A549 (cell line): ENCODE measurements at regions not wholly inside any gene's neighbourhood (a gene's known extent, or its start where the extent isn't known, plus 50 kb on each side); places are given as distances from the start of the nearest gene placed in this dataset.
A peak's percentile ranks its signal among the peaks of the same experiment; 100 is the strongest.

Experiments used
- ATAC-seq, 2 experiments: fragments of 200-7000 bp in 1 of 2; fragments of >200 bp in 1 of 2; cut with Nextera tagmentation in 1 of 2; cut with Tn5 transposase in 1 of 2; 3 replicates each; pipeline versions ENCODE4 v1.8.0 to v1.9.1; 2018 to 2020; ENCODE audit warnings: mild to moderate bottlenecking in 1 of 2, moderate library complexity in 1 of 2
- CTCF ChIA-PET: fragments of 300-600 bp; sonication (Branson Sonifier 250); formaldehyde crosslinking; extraction: SDS; loops from one replicate; lab custom pipeline; 2021; ENCODE audit warnings: antibody characterized with exemption, inconsistent platforms; lab: Yijun Ruan, JAX
- POLR2A ChIA-PET: fragments of 350-600 bp; formaldehyde crosslinking; extraction: SDS; loops from one replicate; lab custom pipeline; 2021; ENCODE audit warnings: antibody characterized with exemption, inconsistent platforms; lab: Yijun Ruan, JAX
- DNase-seq, 2 experiments: peaks; one replicate each; pipeline versions ENCODE4 v3.0.0 to v3.0.0-alpha.2; 2011 to 2016; ENCODE audit warnings: low read depth in 1 of 2, low spot score in 1 of 2
- FAIRE-seq: peaks from 2 replicates; lab custom pipeline; 2011; peaks lifted over from hg19 to GRCh38; lab: Jason Lieb, UNC
- H3K27ac ChIP-seq, 2 experiments: fragments of >200 bp; sonication (Bioruptor Twin); formaldehyde crosslinking; 3 replicates each; pipeline ENCODE4 v1.5.1; 2016 to 2017
- H3K4me1 ChIP-seq: fragments of >200 bp; sonication (Bioruptor Twin); formaldehyde crosslinking; 3 replicates; pipeline ENCODE4 v1.6.1; 2016
- H3K4me2 ChIP-seq: fragments of >200 bp; sonication (Bioruptor Twin); formaldehyde crosslinking; 3 replicates; pipeline ENCODE4 v1.6.1; 2016
- H3K4me3 ChIP-seq: fragments of >200 bp; sonication (Bioruptor Twin); formaldehyde crosslinking; 3 replicates; pipeline ENCODE4 v1.5.1; 2016
- H3K9me3 ChIP-seq: fragments of >200 bp; sonication (Bioruptor Twin); formaldehyde crosslinking; 3 replicates; pipeline ENCODE4 v1.6.1; 2016
- BCL3 ChIP-seq: fragments of >200 bp; sonication (Bioruptor Twin); formaldehyde crosslinking; IDR thresholded peaks from 3 replicates; pipeline ENCODE4 v1.6.1; 2016
- CBX8 ChIP-seq: fragments of 200-600 bp; sonication (generic); IDR thresholded peaks from 2 replicates; pipeline ENCODE4 v1.6.1; 2016
- CEBPB ChIP-seq, 2 experiments: fragments of >200 bp in 1 of 2; sonication (Bioruptor Twin) in 1 of 2; formaldehyde crosslinking in 1 of 2; IDR thresholded peaks; 2 replicates each; pipeline ENCODE4 v1.6.1; 2012 to 2016
- CTCF ChIP-seq: fragments of >200 bp; sonication (Bioruptor Twin); formaldehyde crosslinking; IDR thresholded peaks from 3 replicates; pipeline ENCODE4 v1.5.1; 2016
- EHF ChIP-seq: fragments of 250-450 bp; sonication (Bioruptor Pico); IDR thresholded peaks from 2 replicates; pipeline ENCODE4 v1.5.0; 2020; ENCODE audit warnings: mild to moderate bottlenecking
- HDAC2 ChIP-seq: fragments of 200-600 bp; sonication (generic); IDR thresholded peaks from 2 replicates; pipeline ENCODE4 v1.6.1; 2016
- KDM1A ChIP-seq: fragments of 200-600 bp; sonication (generic); IDR thresholded peaks from 2 replicates; pipeline ENCODE4 v1.6.1; 2016; ENCODE audit warnings: low read depth, mild to moderate bottlenecking
- MAX ChIP-seq: IDR thresholded peaks from 2 replicates; pipeline ENCODE4 v1.6.1; 2012
- NR3C1 ChIP-seq: fragments of >200 bp; sonication (Bioruptor Twin); formaldehyde crosslinking; IDR thresholded peaks from 3 replicates; pipeline ENCODE4 v1.6.1; 2017
- POLR2AphosphoS2 ChIP-seq: conservative IDR thresholded peaks from 2 replicates; pipeline ENCODE4 v1.6.1; 2012; ENCODE audit warnings: low read length, improper control_type of control experiment, inconsistent platforms
- REST ChIP-seq: fragments of 200-600 bp; sonication (generic); IDR thresholded peaks from 2 replicates; pipeline ENCODE4 v1.6.1; 2016; ENCODE audit warnings: antibody characterized with exemption, mild to moderate bottlenecking, moderate library complexity
- RFX5 ChIP-seq: fragments of 450-650 bp; IDR thresholded peaks from 2 replicates; pipeline ENCODE4 v1.7.1; 2014; ENCODE audit warnings: antibody characterized with exemption, mild to moderate bottlenecking, moderate library complexity
- TFCP2L1 ChIP-seq: fragments of 250-450 bp; sonication (Bioruptor Pico); IDR thresholded peaks from 2 replicates; pipeline ENCODE4 v1.5.0; 2021; ENCODE audit warnings: mild to moderate bottlenecking
- USF2 ChIP-seq: fragments of 450-650 bp; IDR thresholded peaks from 2 replicates; pipeline ENCODE4 v1.6.1; 2014; ENCODE audit warnings: antibody characterized with exemption
- ZSCAN20 ChIP-seq: fragments of 250-450 bp; sonication (Bioruptor Pico); IDR thresholded peaks from 2 replicates; pipeline ENCODE4 v1.8.0; 2022; ENCODE audit warnings: mild to moderate bottlenecking, moderate library complexity
- WGBS: methylation state at CpG from one replicate; pipeline ENCODE4 v1.1.6; 2017; ENCODE audit errors: missing lambda C conversion rate; 5-methylcytosine and 5-hydroxymethylcytosine counted together

- TF ChIP-seq REST (no peak), TFCP2L1 (CRISPR knock-in tag) (no peak), CEBPB (IDR thresholded peaks at IDR 0.05) (peak; percentile 34 to 76; a peak in 2 of 4 replicates), CTCF (no peak), RFX5 (no peak)
These were observed 85.0 kb downstream of the HPGD start (continued) for GRCh38 chr4:174437324-174437723.

- FAIRE-seq = no peak
- POLR2A ChIA-PET = interaction anchor here (1.0 kb wide), 1 partner anchor 86 kb away, joined by 6 read pairs; the partner anchor contains the start of gene HPGD
- H3K27ac ChIP-seq = peak overlapping the region; percentile 92 to 94
- CTCF ChIA-PET = interaction anchor here (1.4 kb wide), 1 partner anchor 9 kb away, joined by 3 read pairs; no protein-coding TSS in a partner anchor
- peaks cover 24% of the 10 kb centered on the region for H3K4me1 ChIP-seq
- H3K4me2 ChIP-seq = peak overlapping the region; percentile 62
- ATAC-seq = no peak
- peaks cover 22% of the 10 kb centered on the region for H3K9me3 ChIP-seq
- no peak for DNase-seq
- no peak overlapping the region for H3K4me3 ChIP-seq
- WGBS = 79% methylated on average over 1 of the region's 1 CpG
- TF ChIP-seq TFCP2L1 (CRISPR knock-in tag) (no peak), NR3C1 (no peak), ZSCAN20 (CRISPR knock-in tag) (no peak), EHF (CRISPR knock-in tag) (no peak), CBX8 (no peak), HDAC2 (no peak), POLR2AphosphoS2 (no peak), KDM1A (no peak), USF2 (no peak), MAX (no peak)
- TF ChIP-seq, all 56 proteins: peak for 0
These were observed 85.9 kb downstream of the HPGD start for GRCh38 chr4:174436377-174436776.

- ATAC-seq (no peak), FAIRE-seq (no peak), DNase-seq (no peak)
- Histone ChIP-seq H3K27ac (peak overlapping the region; percentile 78 to 92), H3K9me3 (peaks cover 22% of the 10 kb centered on the region), H3K4me1 (peaks cover 24% of the 10 kb centered on the region), H3K4me3 (no peak overlapping the region)
- ChIA-PET POLR2A (no interaction called here), CTCF (interaction anchor here (1.4 kb wide), 1 partner anchor 9 kb away, joined by 3 read pairs; no protein-coding TSS in a partner anchor)
- 100% methylated on average over 2 of the region's 2 CpGs for WGBS
- TF ChIP-seq MAX = no peak
- TF ChIP-seq BCL3 = no peak
- TF ChIP-seq, all 56 proteins: peak for 0
- H3K4me2 ChIP-seq = peak overlapping the region; percentile 62; the same call in 1 of the 3 replicates
These were observed 86.3 kb downstream of the HPGD start for GRCh38 chr4:174435974-174436373.
